Right forelimb (tissue), 1 donor: ENCODE measurements at regions not wholly inside any gene's neighbourhood (a gene's known extent, or its start where the extent isn't known, plus 50 kb on each side); places are given as distances from the start of the nearest gene placed in this dataset.

Experiments used
- DNase-seq: peaks from one replicate; pipeline ENCODE4 v3.0.0-alpha.2; 2018

GRCh38 chr12:85516039-85516438 lies 236.0 kb downstream of the ALX1 start:
- no peak for DNase-seq

- DNase-seq: no peak
Observed at GRCh38 chr12:85516667-85517325, 236.8 kb downstream of the ALX1 start.

GRCh38 chr12:85519163-85519562 lies 239.1 kb downstream of the ALX1 start:
- DNase-seq: no peak

- DNase-seq: no peak
Observed at GRCh38 chr12:85523197-85523596, 243.2 kb downstream of the ALX1 start.

GRCh38 chr12:85527192-85527591 lies 247.2 kb downstream of the ALX1 start:
- no peak for DNase-seq

- no peak for DNase-seq
Observed at GRCh38 chr12:85529896-85530295, 249.9 kb downstream of the ALX1 start.

- DNase-seq: no peak
Observed at GRCh38 chr12:85530456-85530855, 250.4 kb downstream of the ALX1 start.

- DNase-seq: no peak
Observed at GRCh38 chr12:85531341-85531740, 251.3 kb downstream of the ALX1 start.

GRCh38 chr12:85549640-85550039 lies 269.6 kb downstream of the ALX1 start:
- no peak for DNase-seq

GRCh38 chr12:85550924-85551323 lies 270.9 kb downstream of the ALX1 start:
- no peak for DNase-seq

GRCh38 chr12:85552461-85552860 lies 272.4 kb downstream of the ALX1 start:
- no peak for DNase-seq

- DNase-seq: no peak
Observed at GRCh38 chr12:85557850-85558249, 277.8 kb downstream of the ALX1 start.

- no peak for DNase-seq
Observed at GRCh38 chr12:85558684-85559083, 277.5 kb downstream of the RASSF9 start.

GRCh38 chr12:85559127-85559526 lies 277.1 kb downstream of the RASSF9 start:
- DNase-seq: no peak

- no peak for DNase-seq
Observed at GRCh38 chr12:85559536-85559935, 276.7 kb downstream of the RASSF9 start.

GRCh38 chr12:85562765-85563164 lies 273.4 kb downstream of the RASSF9 start:
- no peak for DNase-seq

GRCh38 chr12:85564786-85565185 lies 271.4 kb downstream of the RASSF9 start:
- no peak for DNase-seq

- DNase-seq: no peak
Observed at GRCh38 chr12:85568395-85569103, 267.7 kb downstream of the RASSF9 start.

- DNase-seq: no peak
Observed at GRCh38 chr12:85569261-85569660, 266.9 kb downstream of the RASSF9 start.

GRCh38 chr12:85572956-85573355 lies 263.3 kb downstream of the RASSF9 start:
- DNase-seq: no peak

GRCh38 chr12:85573635-85574214 lies 262.5 kb downstream of the RASSF9 start:
- DNase-seq: no peak

- DNase-seq: no peak
Observed at GRCh38 chr12:85574291-85574690, 261.9 kb downstream of the RASSF9 start.

- DNase-seq: peak; percentile 50
Observed at GRCh38 chr12:85575120-85576096, 260.8 kb downstream of the RASSF9 start.
